B cell (primary cell): ENCODE measurements at regions not wholly inside any gene's neighbourhood (a gene's known extent, or its start where the extent isn't known, plus 50 kb on each side); places are given as distances from the start of the nearest gene placed in this dataset.

ENCODE experiments used
- CTCF ChIP-seq: fragments of 200-600 bp; IDR thresholded peaks from one replicate; pipeline ENCODE4 v1.8.0; 2022; ENCODE audit warnings: antibody characterized with exemption, mild to moderate bottlenecking
- EZH2 ChIP-seq: IDR thresholded peaks from 2 replicates; pipeline ENCODE4 v1.6.1; 2012; ENCODE audit warnings: borderline replicate concordance, low read depth, mild to moderate bottlenecking, moderate library complexity, low read length; ENCODE audit not compliant: insufficient read depth, poor library complexity, severe bottlenecking

- TF ChIP-seq CTCF (no peak), EZH2 (no peak)
Observed at GRCh38 chr16:14004729-14005315, 66.3 kb upstream of the MRTFB start.
